DOHH2 (cell line): ENCODE measurements at regions not wholly inside any gene's neighbourhood (a gene's known extent, or its start where the extent isn't known, plus 50 kb on each side); places are given as distances from the start of the nearest gene placed in this dataset.

Experiments
- CTCF ChIP-seq: fragments of 200-600 bp; sonication (generic); IDR thresholded peaks from one replicate; pipeline ENCODE4 v1.5.1; 2014; ENCODE audit warnings: antibody characterized with exemption, mild to moderate bottlenecking, low read depth, low read length; ENCODE audit not compliant: poor library complexity, severe bottlenecking
- EZH2phosphoT487 ChIP-seq: fragments of 200-600 bp; sonication (generic); IDR thresholded peaks from 2 replicates; pipeline ENCODE4 v1.6.1; 2017; ENCODE audit warnings: borderline replicate concordance, mild to moderate bottlenecking, antibody characterized with exemption, low read length, moderate library complexity, mixed read lengths

- no peak for TF ChIP-seq CTCF
- no peak for TF ChIP-seq EZH2phosphoT487
Observed at GRCh38 chr5:50921366-50922133, 255.1 kb downstream of the PARP8 start.
